IPS-18a (cell line): ENCODE measurements at regions not wholly inside any gene's neighbourhood (a gene's known extent, or its start where the extent isn't known, plus 50 kb on each side); places are given as distances from the start of the nearest gene placed in this dataset.

Source experiments
- H3K27ac ChIP-seq: one replicate; pipeline ENCODE4 v1.5.1; 2013; ENCODE audit warnings: low read length
- H3K27me3 ChIP-seq: one replicate; pipeline ENCODE4 v1.6.1; 2013; ENCODE audit warnings: mild to moderate bottlenecking, low read length; ENCODE audit not compliant: control insufficient read depth, insufficient read depth
- H3K36me3 ChIP-seq: one replicate; pipeline ENCODE4 v1.6.1; 2013; ENCODE audit warnings: low read depth, low read length; ENCODE audit not compliant: control insufficient read depth
- H3K4me1 ChIP-seq: one replicate; pipeline ENCODE4 v1.6.1; 2013; ENCODE audit warnings: low read depth, low read length; ENCODE audit not compliant: control insufficient read depth
- H3K4me3 ChIP-seq: one replicate; pipeline ENCODE4 v1.5.1; 2013; ENCODE audit warnings: low read length
- H3K9ac ChIP-seq: one replicate; pipeline ENCODE4 v1.6.1; 2013; ENCODE audit warnings: mild to moderate bottlenecking, low read length, moderate library complexity
- H3K9me3 ChIP-seq: one replicate; pipeline ENCODE4 v1.6.1; 2013; ENCODE audit warnings: low read depth, low read length; ENCODE audit not compliant: control insufficient read depth

GRCh38 chr2:118255301-118255700, 167.0 kb downstream of the INSIG2 start:
- Histone ChIP-seq H3K4me1 (peaks cover 23% of the 10 kb centered on the region), H3K9me3 (no peaks in the 10 kb centered on the region), H3K9ac (no peak overlapping the region), H3K27me3 (no peaks in the 10 kb centered on the region), H3K4me3 (no peak overlapping the region), H3K36me3 (no peaks in the 10 kb centered on the region), H3K27ac (no peak overlapping the region)

- H3K4me1 ChIP-seq: peaks cover 23% of the 10 kb centered on the region
- no peak overlapping the region for H3K27ac ChIP-seq
- H3K36me3 ChIP-seq: no peaks in the 10 kb centered on the region
- H3K27me3 ChIP-seq: no peaks in the 10 kb centered on the region
- no peak overlapping the region for H3K4me3 ChIP-seq
- no peak overlapping the region for H3K9ac ChIP-seq
- H3K9me3 ChIP-seq: no peaks in the 10 kb centered on the region
Measured at GRCh38 chr2:118254116-118254515, 165.8 kb downstream of the INSIG2 start.

GRCh38 chr2:118251427-118251826, 163.2 kb downstream of the INSIG2 start:
- Histone ChIP-seq H3K27me3 (no peaks in the 10 kb centered on the region), H3K27ac (no peak overlapping the region), H3K9me3 (no peaks in the 10 kb centered on the region), H3K36me3 (no peaks in the 10 kb centered on the region), H3K4me3 (no peak overlapping the region), H3K9ac (no peak overlapping the region), H3K4me1 (peaks cover 20% of the 10 kb centered on the region)

- Histone ChIP-seq H3K36me3 (no peaks in the 10 kb centered on the region), H3K4me3 (no peak overlapping the region), H3K27me3 (no peaks in the 10 kb centered on the region), H3K9me3 (no peaks in the 10 kb centered on the region), H3K9ac (no peak overlapping the region), H3K27ac (no peak overlapping the region), H3K4me1 (peaks cover 11% of the 10 kb centered on the region)
Measured at GRCh38 chr2:118250463-118250862, 162.2 kb downstream of the INSIG2 start.

DNA sequence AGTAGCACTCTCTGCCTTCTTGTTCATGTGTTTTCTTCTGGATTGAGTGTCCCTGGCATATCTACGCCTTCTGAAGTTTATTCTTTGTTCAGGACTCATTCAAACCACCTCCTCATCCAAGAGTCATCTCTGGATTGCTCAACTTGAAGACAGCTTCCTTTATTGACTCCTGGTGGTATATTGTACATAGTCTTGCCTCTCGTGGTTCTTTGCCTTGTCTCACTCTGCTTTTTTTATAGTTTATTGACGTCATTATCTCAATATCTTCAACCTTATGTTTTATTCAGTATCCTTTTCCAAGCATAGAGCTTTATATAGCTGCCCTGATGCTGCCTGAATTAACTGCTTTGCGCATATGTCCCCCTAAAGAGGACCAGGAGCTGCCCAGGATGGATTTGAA, 161.7 kb downstream of the INSIG2 start:
- Histone ChIP-seq H3K4me1 (peaks cover 6% of the 10 kb centered on the region), H3K9ac (no peak overlapping the region), H3K9me3 (no peaks in the 10 kb centered on the region), H3K36me3 (no peaks in the 10 kb centered on the region), H3K4me3 (no peak overlapping the region), H3K27me3 (no peaks in the 10 kb centered on the region), H3K27ac (no peak overlapping the region)

DNA sequence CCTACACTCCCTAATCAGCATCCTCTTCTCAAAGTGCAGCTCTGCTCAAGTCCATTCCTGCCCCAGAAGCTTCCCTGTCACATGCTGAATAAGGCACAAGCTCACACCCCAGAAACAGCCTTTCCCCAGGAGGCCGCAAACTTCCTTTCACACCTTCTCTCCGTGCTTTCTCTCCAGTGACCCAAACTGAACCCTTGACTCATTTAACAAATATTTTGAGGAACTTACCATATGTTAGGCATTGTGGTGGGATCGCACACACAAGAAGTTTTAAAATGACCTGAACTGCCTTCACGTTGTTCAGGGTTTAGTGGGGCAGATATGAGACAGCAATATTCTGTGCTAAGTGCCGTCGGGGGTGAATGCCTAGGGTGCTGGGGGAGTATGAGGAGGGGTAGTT, 161.3 kb downstream of the INSIG2 start:
- H3K27ac ChIP-seq: no peak overlapping the region
- no peaks in the 10 kb centered on the region for H3K27me3 ChIP-seq
- H3K4me1 ChIP-seq: peaks cover 3% of the 10 kb centered on the region

DNA sequence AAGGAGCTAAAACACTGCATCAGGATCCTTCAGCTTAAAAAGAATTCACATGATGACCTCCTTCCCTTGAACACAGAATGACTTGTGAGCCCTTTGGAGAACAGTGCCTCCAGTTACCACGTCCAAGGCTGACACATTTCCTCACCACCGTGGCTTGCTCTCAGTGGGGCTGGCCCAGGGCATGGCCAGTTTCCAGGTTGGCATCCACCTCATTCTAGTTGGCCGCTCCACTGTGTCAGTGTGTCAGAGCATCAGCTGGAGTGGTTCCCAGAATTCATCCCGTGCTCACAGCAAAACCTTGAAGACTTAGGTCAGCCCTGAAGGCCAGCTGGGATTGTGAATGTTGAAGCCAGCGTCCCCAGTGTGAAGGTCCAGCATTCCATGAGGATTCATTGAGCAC, 158.5 kb downstream of the INSIG2 start:
- Histone ChIP-seq H3K27ac (no peak overlapping the region), H3K9ac (no peak overlapping the region), H3K4me1 (peaks cover 6% of the 10 kb centered on the region), H3K27me3 (no peaks in the 10 kb centered on the region), H3K9me3 (no peaks in the 10 kb centered on the region), H3K4me3 (no peak overlapping the region), H3K36me3 (no peaks in the 10 kb centered on the region)

More for the DNA sequence above, 161.3 kb downstream of the INSIG2 start:
- no peak overlapping the region for H3K9ac ChIP-seq
- no peaks in the 10 kb centered on the region for H3K36me3 ChIP-seq
- H3K9me3 ChIP-seq: no peaks in the 10 kb centered on the region
- no peak overlapping the region for H3K4me3 ChIP-seq

GRCh38 chr2:118246079-118246478, 157.8 kb downstream of the INSIG2 start:
- Histone ChIP-seq H3K4me1 (peaks cover 6% of the 10 kb centered on the region), H3K4me3 (no peak overlapping the region), H3K27ac (no peak overlapping the region), H3K36me3 (no peaks in the 10 kb centered on the region), H3K9ac (no peak overlapping the region), H3K27me3 (no peaks in the 10 kb centered on the region), H3K9me3 (no peaks in the 10 kb centered on the region)

GRCh38 chr2:118244686-118245085, 156.4 kb downstream of the INSIG2 start:
- no peaks in the 10 kb centered on the region for H3K9me3 ChIP-seq
- no peak overlapping the region for H3K27ac ChIP-seq
- no peak overlapping the region for H3K9ac ChIP-seq
- no peaks in the 10 kb centered on the region for H3K27me3 ChIP-seq
- H3K4me3 ChIP-seq: no peak overlapping the region
- peaks cover 6% of the 10 kb centered on the region for H3K4me1 ChIP-seq
- no peaks in the 10 kb centered on the region for H3K36me3 ChIP-seq

DNA sequence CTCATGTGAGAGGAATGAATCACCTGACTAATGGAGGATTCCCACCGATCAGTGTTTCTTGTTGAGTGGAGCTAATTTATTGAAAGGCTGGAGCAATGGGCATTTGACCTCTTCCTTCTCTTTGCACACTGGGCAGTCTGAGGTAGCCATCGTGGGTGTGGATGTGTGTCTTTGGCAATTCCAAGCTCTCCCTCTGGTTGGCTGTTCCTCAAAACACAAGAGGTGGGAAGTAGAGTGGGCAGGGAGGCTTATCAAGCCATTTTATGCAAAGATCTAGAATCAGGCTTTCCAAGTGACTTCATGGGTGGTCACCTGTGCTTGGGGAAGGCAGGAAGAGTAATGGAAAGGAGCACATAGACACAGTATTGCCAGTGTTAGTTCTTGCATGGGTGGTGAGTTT, 154.8 kb downstream of the INSIG2 start:
- Histone ChIP-seq H3K36me3 (no peaks in the 10 kb centered on the region), H3K4me1 (peaks cover 3% of the 10 kb centered on the region), H3K27ac (no peak overlapping the region), H3K9ac (no peak overlapping the region), H3K4me3 (no peak overlapping the region), H3K27me3 (no peaks in the 10 kb centered on the region), H3K9me3 (no peaks in the 10 kb centered on the region)

- H3K4me3 ChIP-seq: no peak overlapping the region
- no peaks in the 10 kb centered on the region for H3K36me3 ChIP-seq
- no peak overlapping the region for H3K27ac ChIP-seq
- H3K27me3 ChIP-seq: no peaks in the 10 kb centered on the region
- no peak overlapping the region for H3K9ac ChIP-seq
- H3K4me1 ChIP-seq: peaks cover 3% of the 10 kb centered on the region
- no peaks in the 10 kb centered on the region for H3K9me3 ChIP-seq
Measured at GRCh38 chr2:118242216-118242615, 153.9 kb downstream of the INSIG2 start.

DNA sequence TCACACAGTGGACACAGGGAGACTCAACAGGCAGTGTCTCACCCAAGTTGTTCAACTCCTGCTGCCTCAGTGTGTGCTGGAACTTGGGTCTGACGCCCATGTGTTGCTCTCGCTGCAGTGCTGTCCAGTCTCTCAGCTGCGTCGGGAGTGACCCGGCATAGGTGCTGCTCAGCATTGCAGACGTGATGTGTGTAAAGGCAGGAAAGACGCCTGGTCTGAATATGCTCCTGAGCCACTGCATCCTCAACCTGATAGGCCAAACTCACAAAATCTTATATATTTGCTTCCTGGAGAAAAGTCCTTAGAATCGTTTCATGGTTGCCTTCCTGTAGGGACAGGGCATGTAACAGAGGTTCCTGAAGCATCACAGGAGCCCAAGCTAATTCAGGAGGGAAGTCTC, 152.9 kb downstream of the INSIG2 start:
- Histone ChIP-seq H3K4me3 (no peak overlapping the region), H3K27me3 (no peaks in the 10 kb centered on the region), H3K4me1 (peaks cover 3% of the 10 kb centered on the region), H3K36me3 (no peaks in the 10 kb centered on the region), H3K9ac (no peak overlapping the region), H3K9me3 (no peaks in the 10 kb centered on the region), H3K27ac (no peak overlapping the region)
